ENCODE measurements at regions not wholly inside any gene's neighbourhood (a gene's known extent, or its start where the extent isn't known, plus 50 kb on each side); places are given as distances from the start of the nearest gene placed in this dataset.

DNA sequence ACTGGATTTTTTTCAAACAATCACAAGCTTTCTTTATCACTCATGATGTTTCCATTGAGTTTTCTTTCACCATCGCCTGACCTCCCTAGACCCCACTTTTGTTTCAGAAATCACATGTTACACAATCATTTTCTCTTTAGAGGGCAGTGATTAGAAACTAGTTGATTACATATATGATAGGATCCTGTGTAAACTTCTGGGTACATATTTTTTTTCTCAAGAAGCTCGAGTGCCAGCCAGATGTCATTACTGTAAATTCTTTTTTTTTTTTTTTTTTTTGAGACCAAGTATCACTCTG lies 62.4 kb upstream of the PSMA6 start:
- intact Hi-C loops (cut with micrococcal nuclease; ENCODE audit: unreplicated experiment) (loop anchor here (2.0 to 5.0 kb wide), 5 partner anchors 58 to 458 kb away; partner anchors contain the start of gene NFKBIA), in situ Hi-C loops (cut with MboI) (loop anchor here (5.0 kb wide), 1 partner anchor 178 kb away; no protein-coding TSS in a partner anchor)
- Histone ChIP-seq H3K4me3 (no peak overlapping the region), H3K9me3 (replicated peaks; ENCODE audit: control insufficient read depth, insufficient read depth, low read length) (no peaks in the 10 kb centered on the region), H3K27me3 (replicated peaks in 1 of 2; ENCODE audit: control insufficient read depth in 2 of 2, insufficient read depth in 2 of 2, low read length in 1 of 2) (no peaks in the 10 kb centered on the region), H3K4me2 (ENCODE audit: control insufficient read depth, insufficient read depth) (no peak overlapping the region), H3K9ac (ENCODE audit: control insufficient read depth, insufficient read depth, low read length) (no peak overlapping the region), H3K27ac (ENCODE audit: control insufficient read depth, insufficient read depth) (no peak overlapping the region), H4K20me1 (ENCODE audit: control insufficient read depth, insufficient read depth) (no peaks in the 10 kb centered on the region), H3K36me3 (ENCODE audit: control insufficient read depth in 2 of 2, insufficient read depth in 2 of 2, low read length in 1 of 2) (no peaks in the 10 kb centered on the region; a peak in 1 of 4 replicates), H2AFZ (ENCODE audit: control insufficient read depth, low read depth, low read length) (no peak overlapping the region), H3K79me2 (ENCODE audit: control insufficient read depth, insufficient read depth, low read length) (no peaks in the 10 kb centered on the region), H3K4me1 (ENCODE audit: control insufficient read depth, insufficient read depth, low read length) (peaks cover 5% of the 10 kb centered on the region; the same call in 1 of the 2 replicates)
- ATAC-seq: peak; percentile 48
- DNase-seq (ENCODE audit: low read depth, low spot score): no peak
- no peak for TF ChIP-seq HDAC2 (IDR thresholded peaks at IDR 0.05)
- TF ChIP-seq, protein P1, sequence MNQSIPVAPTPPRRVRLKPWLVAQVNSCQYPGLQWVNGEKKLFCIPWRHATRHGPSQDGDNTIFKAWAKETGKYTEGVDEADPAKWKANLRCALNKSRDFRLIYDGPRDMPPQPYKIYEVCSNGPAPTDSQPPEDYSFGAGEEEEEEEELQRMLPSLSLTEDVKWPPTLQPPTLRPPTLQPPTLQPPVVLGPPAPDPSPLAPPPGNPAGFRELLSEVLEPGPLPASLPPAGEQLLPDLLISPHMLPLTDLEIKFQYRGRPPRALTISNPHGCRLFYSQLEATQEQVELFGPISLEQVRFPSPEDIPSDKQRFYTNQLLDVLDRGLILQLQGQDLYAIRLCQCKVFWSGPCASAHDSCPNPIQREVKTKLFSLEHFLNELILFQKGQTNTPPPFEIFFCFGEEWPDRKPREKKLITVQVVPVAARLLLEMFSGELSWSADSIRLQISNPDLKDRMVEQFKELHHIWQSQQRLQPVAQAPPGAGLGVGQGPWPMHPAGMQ (IDR thresholded peaks at IDR 0.05; ENCODE audit: borderline replicate concordance): no peak
- TF ChIP-seq MEF2B (IDR thresholded peaks at IDR 0.05; ENCODE audit: partially characterized antibody, poor library complexity, severe bottlenecking): no peak
- TF ChIP-seq ZNF592 (IDR thresholded peaks at IDR 0.05): no peak
- TF ChIP-seq SMC3 (IDR thresholded peaks at IDR 0.05; ENCODE audit: borderline replicate concordance, low read length): no peak
- TF ChIP-seq PAX5 (IDR thresholded peaks at IDR 0.05; ENCODE audit: borderline replicate concordance, low read depth, low read length): no peak
- TF ChIP-seq, protein P2, sequence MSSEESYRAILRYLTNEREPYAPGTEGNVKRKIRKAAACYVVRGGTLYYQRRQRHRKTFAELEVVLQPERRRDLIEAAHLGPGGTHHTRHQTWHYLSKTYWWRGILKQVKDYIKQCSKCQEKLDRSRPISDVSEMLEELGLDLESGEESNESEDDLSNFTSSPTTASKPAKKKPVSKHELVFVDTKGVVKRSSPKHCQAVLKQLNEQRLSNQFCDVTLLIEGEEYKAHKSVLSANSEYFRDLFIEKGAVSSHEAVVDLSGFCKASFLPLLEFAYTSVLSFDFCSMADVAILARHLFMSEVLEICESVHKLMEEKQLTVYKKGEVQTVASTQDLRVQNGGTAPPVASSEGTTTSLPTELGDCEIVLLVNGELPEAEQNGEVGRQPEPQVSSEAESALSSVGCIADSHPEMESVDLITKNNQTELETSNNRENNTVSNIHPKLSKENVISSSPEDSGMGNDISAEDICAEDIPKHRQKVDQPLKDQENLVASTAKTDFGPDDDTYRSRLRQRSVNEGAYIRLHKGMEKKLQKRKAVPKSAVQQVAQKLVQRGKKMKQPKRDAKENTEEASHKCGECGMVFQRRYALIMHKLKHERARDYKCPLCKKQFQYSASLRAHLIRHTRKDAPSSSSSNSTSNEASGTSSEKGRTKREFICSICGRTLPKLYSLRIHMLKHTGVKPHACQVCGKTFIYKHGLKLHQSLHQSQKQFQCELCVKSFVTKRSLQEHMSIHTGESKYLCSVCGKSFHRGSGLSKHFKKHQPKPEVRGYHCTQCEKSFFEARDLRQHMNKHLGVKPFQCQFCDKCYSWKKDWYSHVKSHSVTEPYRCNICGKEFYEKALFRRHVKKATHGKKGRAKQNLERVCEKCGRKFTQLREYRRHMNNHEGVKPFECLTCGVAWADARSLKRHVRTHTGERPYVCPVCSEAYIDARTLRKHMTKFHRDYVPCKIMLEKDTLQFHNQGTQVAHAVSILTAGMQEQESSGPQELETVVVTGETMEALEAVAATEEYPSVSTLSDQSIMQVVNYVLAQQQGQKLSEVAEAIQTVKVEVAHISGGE (CRISPR knock-in tag; IDR thresholded peaks at IDR 0.05): no peak
- no peak for TF ChIP-seq NBN (IDR thresholded peaks at IDR 0.05)
- TF ChIP-seq SPI1 (IDR thresholded peaks at IDR 0.05; ENCODE audit: borderline replicate concordance, insufficient read depth, low read depth, low read length): no peak
- TF ChIP-seq ATF7 (IDR thresholded peaks at IDR 0.05; ENCODE audit: low read depth): no peak
- TF ChIP-seq SP1 (IDR thresholded peaks at IDR 0.05; ENCODE audit: low read depth, low read length): no peak
- no peak for TF ChIP-seq FOS (IDR thresholded peaks at IDR 0.05; ENCODE audit: borderline replicate concordance, extremely low read depth, insufficient read length)
- TF ChIP-seq RFX5 (IDR thresholded peaks at IDR 0.05; ENCODE audit: low read depth, low read length): no peak
- no peak for TF ChIP-seq SIN3A (IDR thresholded peaks at IDR 0.05; ENCODE audit: low read depth, low read length)
- no peak for TF ChIP-seq SREBF1 (IDR thresholded peaks at IDR 0.05; ENCODE audit: low read length)
- no peak for TF ChIP-seq E2F4 (IDR thresholded peaks at IDR 0.05; ENCODE audit: low read depth, low read length)
- no TSS peak for BruUV-seq (replicated peaks)
- CTCF ChIA-PET: interaction anchor here (0.7 to 13.2 kb wide), 42 partner anchors 9 to 501 kb away, joined by 3 to 438 read pairs (median 5); partner anchors contain the start of genes NFKBIA and PSMA6
- whole genome bisulfite sequencing (ENCODE audit: insufficient coverage, insufficient replicate concordance, low lambda C conversion rate, missing lambda C conversion rate): 100% methylated on average over 2 of the region's 2 CpGs
- RAD21 ChIA-PET (ENCODE audit: unreplicated experiment): interaction anchor here (0.8 to 5.4 kb wide), 18 partner anchors 14 to 191 kb away, joined by 3 to 74 read pairs (median 6); partner anchors contain the start of genes NFKBIA and PSMA6
- no peak for FAIRE-seq
- SMC1A ChIA-PET (ENCODE audit: uncharacterized antibody, unreplicated experiment): interaction anchor here (0.6 to 13.1 kb wide), 28 partner anchors 9 to 458 kb away, joined by 3 to 145 read pairs (median 6); partner anchors contain the start of genes NFKBIA and PSMA6
- POLR2A ChIA-PET: interaction anchor here (0.5 to 1.1 kb wide), 4 partner anchors 11 to 181 kb away, joined by 3 to 4 read pairs (median 3); no protein-coding TSS in a partner anchor

Measured in GM12878 (cell line).